Liver (tissue), 3 donors: ENCODE measurements at regions not wholly inside any gene's neighbourhood (a gene's known extent, or its start where the extent isn't known, plus 50 kb on each side); places are given as distances from the start of the nearest gene placed in this dataset.

Source experiments
- CTCF ChIP-seq: fragments of 150-350 bp; IDR thresholded peaks from 2 replicates; pipeline ENCODE4 v1.5.1; 2017; ENCODE audit warnings: improper control_type of control experiment, low read depth, low read length; ENCODE audit not compliant: missing input control
- FOXA1 ChIP-seq: IDR thresholded peaks from 2 replicates; pipeline ENCODE4 v1.6.1; 2016; ENCODE audit warnings: antibody characterized with exemption
- GABPA ChIP-seq, 2 donors: IDR thresholded peaks in 1 of 2; conservative IDR thresholded peaks in 1 of 2; 2 replicates each; pipeline ENCODE4 v1.6.1; 2016; ENCODE audit warnings: antibody characterized with exemption in 2 of 2, mild to moderate bottlenecking in 1 of 2, moderate library complexity in 1 of 2
- JUND ChIP-seq, 2 donors: IDR thresholded peaks; 2 replicates each; pipeline ENCODE4 v1.6.1; 2016; ENCODE audit warnings: antibody characterized with exemption in 2 of 2
- NR2F2 ChIP-seq: IDR thresholded peaks from 2 replicates; pipeline ENCODE4 v1.6.1; 2016; ENCODE audit warnings: antibody characterized with exemption
- RAD21 ChIP-seq, 2 donors: IDR thresholded peaks; 2 replicates each; pipeline ENCODE4 v1.6.1; 2016; ENCODE audit warnings: antibody characterized with exemption in 2 of 2, mild to moderate bottlenecking in 2 of 2
- TAF1 ChIP-seq: conservative IDR thresholded peaks from 2 replicates; pipeline ENCODE4 v1.6.1; 2016; ENCODE audit warnings: antibody characterized with exemption, mild to moderate bottlenecking
- YY1 ChIP-seq: IDR thresholded peaks from 2 replicates; pipeline ENCODE4 v1.6.1; 2016; ENCODE audit warnings: antibody characterized with exemption, mild to moderate bottlenecking
- ZBTB33 ChIP-seq: IDR thresholded peaks from 2 replicates; pipeline ENCODE4 v1.6.1; 2016; ENCODE audit warnings: antibody characterized with exemption
- TF ChIP-seq, protein P1 (sequence below): IDR thresholded peaks from 2 replicates; pipeline ENCODE4 v1.6.1; 2016; ENCODE audit warnings: antibody characterized with exemption, mild to moderate bottlenecking
- TF ChIP-seq, protein P2 (sequence below): IDR thresholded peaks from 2 replicates; pipeline ENCODE4 v1.6.1; 2016; ENCODE audit warnings: antibody characterized with exemption
- TF ChIP-seq, protein P3 (sequence below): IDR thresholded peaks from 2 replicates; pipeline ENCODE4 v1.6.1; 2016; ENCODE audit warnings: antibody characterized with exemption
- donor health status: healthy.
- donor health status: healthy.

DNA sequence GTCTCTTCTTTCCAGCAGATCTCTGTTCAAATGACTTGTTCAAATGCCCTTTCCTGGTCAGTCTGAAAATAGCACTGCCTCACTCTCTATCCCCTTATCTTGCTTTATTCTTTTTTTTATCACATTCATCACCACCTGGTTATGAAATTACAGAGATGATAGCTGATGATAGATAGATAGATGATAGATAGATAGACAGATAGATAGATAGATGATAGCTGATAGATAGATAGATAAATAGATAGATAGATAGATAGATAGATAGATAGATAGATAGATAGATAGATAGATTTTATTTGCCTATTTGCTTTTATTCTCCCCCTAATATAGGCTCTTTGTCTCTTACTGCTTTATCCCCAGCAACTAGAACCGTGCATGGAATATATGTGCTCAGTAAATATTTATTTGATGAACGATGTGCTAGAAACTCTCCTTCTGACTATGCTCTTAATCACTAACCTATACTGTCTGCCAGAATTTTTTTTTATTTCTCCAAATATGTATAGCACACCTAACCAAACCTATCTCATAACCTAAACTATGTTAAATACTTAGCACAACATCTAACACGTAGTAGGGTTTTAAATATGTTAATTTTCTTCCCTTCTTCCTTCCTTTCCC lies 372.8 kb upstream of the DUSP10 start:
- no peak for TF ChIP-seq CTCF
- TF ChIP-seq, protein P1, sequence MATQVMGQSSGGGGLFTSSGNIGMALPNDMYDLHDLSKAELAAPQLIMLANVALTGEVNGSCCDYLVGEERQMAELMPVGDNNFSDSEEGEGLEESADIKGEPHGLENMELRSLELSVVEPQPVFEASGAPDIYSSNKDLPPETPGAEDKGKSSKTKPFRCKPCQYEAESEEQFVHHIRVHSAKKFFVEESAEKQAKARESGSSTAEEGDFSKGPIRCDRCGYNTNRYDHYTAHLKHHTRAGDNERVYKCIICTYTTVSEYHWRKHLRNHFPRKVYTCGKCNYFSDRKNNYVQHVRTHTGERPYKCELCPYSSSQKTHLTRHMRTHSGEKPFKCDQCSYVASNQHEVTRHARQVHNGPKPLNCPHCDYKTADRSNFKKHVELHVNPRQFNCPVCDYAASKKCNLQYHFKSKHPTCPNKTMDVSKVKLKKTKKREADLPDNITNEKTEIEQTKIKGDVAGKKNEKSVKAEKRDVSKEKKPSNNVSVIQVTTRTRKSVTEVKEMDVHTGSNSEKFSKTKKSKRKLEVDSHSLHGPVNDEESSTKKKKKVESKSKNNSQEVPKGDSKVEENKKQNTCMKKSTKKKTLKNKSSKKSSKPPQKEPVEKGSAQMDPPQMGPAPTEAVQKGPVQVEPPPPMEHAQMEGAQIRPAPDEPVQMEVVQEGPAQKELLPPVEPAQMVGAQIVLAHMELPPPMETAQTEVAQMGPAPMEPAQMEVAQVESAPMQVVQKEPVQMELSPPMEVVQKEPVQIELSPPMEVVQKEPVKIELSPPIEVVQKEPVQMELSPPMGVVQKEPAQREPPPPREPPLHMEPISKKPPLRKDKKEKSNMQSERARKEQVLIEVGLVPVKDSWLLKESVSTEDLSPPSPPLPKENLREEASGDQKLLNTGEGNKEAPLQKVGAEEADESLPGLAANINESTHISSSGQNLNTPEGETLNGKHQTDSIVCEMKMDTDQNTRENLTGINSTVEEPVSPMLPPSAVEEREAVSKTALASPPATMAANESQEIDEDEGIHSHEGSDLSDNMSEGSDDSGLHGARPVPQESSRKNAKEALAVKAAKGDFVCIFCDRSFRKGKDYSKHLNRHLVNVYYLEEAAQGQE, result no peak
- TF ChIP-seq, protein P2, sequence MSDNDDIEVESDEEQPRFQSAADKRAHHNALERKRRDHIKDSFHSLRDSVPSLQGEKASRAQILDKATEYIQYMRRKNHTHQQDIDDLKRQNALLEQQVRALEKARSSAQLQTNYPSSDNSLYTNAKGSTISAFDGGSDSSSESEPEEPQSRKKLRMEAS, result no peak
- TF ChIP-seq FOXA1, result no peak
- no peak for TF ChIP-seq RAD21 (IDR thresholded peaks at IDR 0.05)
- TF ChIP-seq JUND (IDR thresholded peaks at IDR 0.05), result no peak
- no peak for TF ChIP-seq ZBTB33
- no peak for TF ChIP-seq GABPA (IDR thresholded peaks at IDR 0.05 in 1 of 2, conservative IDR thresholded peaks at IDR 0.05 in 1 of 2)
- no peak for TF ChIP-seq TAF1
- no peak for TF ChIP-seq YY1
- TF ChIP-seq, protein P3, sequence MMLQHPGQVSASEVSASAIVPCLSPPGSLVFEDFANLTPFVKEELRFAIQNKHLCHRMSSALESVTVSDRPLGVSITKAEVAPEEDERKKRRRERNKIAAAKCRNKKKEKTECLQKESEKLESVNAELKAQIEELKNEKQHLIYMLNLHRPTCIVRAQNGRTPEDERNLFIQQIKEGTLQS, result no peak
- TF ChIP-seq NR2F2, result no peak
